ENCODE measurements at regions not wholly inside any gene's neighbourhood (a gene's known extent, or its start where the extent isn't known, plus 50 kb on each side); places are given as distances from the start of the nearest gene placed in this dataset.
"Not testable (repeated sequence)": the region's sequence is repeated elsewhere in the genome, so short reads cannot be mapped to it uniquely, and the experiment has no call there.

DNA sequence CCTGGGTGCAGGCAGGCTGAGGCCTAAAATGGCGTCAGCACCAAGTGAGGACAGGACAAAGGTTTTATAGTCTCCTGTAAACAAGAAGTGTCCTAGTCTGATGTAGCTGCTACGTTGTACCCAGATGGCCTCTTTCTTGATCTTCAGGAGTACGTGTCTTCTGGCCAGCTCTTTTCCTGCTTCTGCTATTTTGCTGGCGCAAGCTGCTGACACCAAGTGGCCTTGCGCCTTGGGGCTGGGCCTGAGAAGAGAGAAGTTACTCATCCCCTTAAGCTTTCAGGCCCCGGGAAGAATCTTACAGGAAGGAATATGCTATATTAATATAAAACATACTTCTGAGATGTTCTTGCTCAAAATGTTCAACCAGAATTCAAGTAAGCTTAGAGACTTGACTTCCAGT, 605.2 kb downstream of the GALC start:
- TF ChIP-seq, protein P1, sequence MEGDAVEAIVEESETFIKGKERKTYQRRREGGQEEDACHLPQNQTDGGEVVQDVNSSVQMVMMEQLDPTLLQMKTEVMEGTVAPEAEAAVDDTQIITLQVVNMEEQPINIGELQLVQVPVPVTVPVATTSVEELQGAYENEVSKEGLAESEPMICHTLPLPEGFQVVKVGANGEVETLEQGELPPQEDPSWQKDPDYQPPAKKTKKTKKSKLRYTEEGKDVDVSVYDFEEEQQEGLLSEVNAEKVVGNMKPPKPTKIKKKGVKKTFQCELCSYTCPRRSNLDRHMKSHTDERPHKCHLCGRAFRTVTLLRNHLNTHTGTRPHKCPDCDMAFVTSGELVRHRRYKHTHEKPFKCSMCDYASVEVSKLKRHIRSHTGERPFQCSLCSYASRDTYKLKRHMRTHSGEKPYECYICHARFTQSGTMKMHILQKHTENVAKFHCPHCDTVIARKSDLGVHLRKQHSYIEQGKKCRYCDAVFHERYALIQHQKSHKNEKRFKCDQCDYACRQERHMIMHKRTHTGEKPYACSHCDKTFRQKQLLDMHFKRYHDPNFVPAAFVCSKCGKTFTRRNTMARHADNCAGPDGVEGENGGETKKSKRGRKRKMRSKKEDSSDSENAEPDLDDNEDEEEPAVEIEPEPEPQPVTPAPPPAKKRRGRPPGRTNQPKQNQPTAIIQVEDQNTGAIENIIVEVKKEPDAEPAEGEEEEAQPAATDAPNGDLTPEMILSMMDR (IDR thresholded peaks at IDR 0.05; ENCODE audit: unreplicated experiment), result no peak
- peaks cover 11% of the 10 kb centered on the region for H3K4me1 Mint-ChIP-seq (ENCODE audit: unreplicated experiment)
- DNase-seq (ENCODE audit: low spot score), result no peak
- no peak overlapping the region for H3K27ac Mint-ChIP-seq (ENCODE audit: unreplicated experiment)
- H3K4me3 Mint-ChIP-seq (ENCODE audit: unreplicated experiment), result no peak overlapping the region
- no peaks in the 10 kb centered on the region for H3K36me3 Mint-ChIP-seq (ENCODE audit: low read depth, unreplicated experiment)
- H3K27me3 Mint-ChIP-seq (ENCODE audit: unreplicated experiment), result peaks cover 1% of the 10 kb centered on the region
- no peaks in the 10 kb centered on the region for H3K9me3 Mint-ChIP-seq (ENCODE audit: unreplicated experiment)

DNA sequence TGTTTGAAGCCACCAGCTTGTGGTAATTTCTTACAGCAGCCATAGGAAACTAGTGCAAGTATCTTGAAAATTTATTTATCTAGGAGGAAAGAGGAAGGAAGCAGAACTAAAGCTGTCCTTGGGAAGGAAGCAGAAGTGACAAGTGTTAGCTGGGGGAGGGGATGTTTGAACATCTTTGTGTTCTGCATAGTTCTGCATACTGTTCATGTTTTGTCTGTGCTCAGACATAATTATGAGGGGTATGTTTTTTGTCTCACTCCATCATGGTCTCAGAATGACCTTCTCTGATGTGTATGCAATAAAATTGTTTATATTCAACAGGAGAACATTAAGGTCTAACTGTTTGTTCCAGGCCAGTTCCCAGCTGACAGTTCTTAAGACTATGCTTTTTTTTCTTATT, 606.5 kb downstream of the GALC start:
- TF ChIP-seq, protein P1 (IDR thresholded peaks at IDR 0.05; ENCODE audit: unreplicated experiment), result no peak
- H3K4me1 Mint-ChIP-seq (ENCODE audit: unreplicated experiment), result peaks cover 11% of the 10 kb centered on the region
- DNase-seq (ENCODE audit: low spot score), result no peak
- no peaks in the 10 kb centered on the region for H3K36me3 Mint-ChIP-seq (ENCODE audit: low read depth, unreplicated experiment)
- no peaks in the 10 kb centered on the region for H3K9me3 Mint-ChIP-seq (ENCODE audit: unreplicated experiment)
- no peak overlapping the region for H3K4me3 Mint-ChIP-seq (ENCODE audit: unreplicated experiment)
- H3K27me3 Mint-ChIP-seq (ENCODE audit: unreplicated experiment), result peaks cover 1% of the 10 kb centered on the region
- H3K27ac Mint-ChIP-seq (ENCODE audit: unreplicated experiment), result no peak overlapping the region

DNA sequence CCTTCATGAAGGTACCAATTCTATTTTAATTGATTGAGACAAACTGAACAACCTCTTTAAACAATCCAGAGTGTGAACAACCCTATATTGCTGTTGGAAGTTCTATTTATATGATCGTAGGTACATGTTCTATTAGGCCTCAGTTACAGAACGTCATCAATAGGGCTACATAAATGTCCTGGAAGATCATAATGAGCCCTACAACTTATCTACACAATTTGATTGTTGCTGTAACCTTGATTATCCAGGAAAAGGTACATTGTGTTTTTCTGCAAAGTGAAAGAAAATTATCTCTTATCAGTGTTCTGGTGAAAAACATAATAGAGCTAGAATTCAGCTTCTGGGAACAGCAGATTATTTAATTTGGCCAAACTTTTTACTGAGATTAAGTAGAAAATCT, 612.9 kb downstream of the GALC start:
- H3K36me3 Mint-ChIP-seq (ENCODE audit: low read depth, unreplicated experiment), result no peaks in the 10 kb centered on the region
- H3K27me3 Mint-ChIP-seq (ENCODE audit: unreplicated experiment), result no peaks in the 10 kb centered on the region
- DNase-seq (ENCODE audit: low spot score), result no peak
- no peak overlapping the region for H3K4me3 Mint-ChIP-seq (ENCODE audit: unreplicated experiment)
- no peaks in the 10 kb centered on the region for H3K9me3 Mint-ChIP-seq (ENCODE audit: unreplicated experiment)
- TF ChIP-seq, protein P1 (IDR thresholded peaks at IDR 0.05; ENCODE audit: unreplicated experiment), result no peak
- H3K4me1 Mint-ChIP-seq (ENCODE audit: unreplicated experiment), result no peaks in the 10 kb centered on the region
- H3K27ac Mint-ChIP-seq (ENCODE audit: unreplicated experiment), result no peak overlapping the region

DNA sequence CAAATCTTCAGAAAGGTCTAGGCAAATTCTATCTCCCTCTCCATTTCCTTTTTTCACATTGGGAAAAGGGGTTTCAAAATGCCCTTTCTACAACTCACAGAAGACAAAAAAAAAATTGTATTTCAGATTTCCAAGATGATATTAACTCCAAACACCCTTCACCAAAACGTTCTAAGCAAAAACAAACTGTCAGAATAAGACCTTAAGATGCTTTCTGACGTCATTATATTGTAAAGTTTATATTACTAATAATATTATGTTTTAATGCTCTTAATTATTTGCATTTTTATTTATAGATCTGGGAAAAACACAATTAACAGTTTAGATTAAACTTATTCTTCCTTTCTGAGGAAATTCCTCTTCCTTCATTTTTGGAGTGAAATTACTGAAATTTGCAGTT, 624.2 kb downstream of the GALC start:
- no peaks in the 10 kb centered on the region for H3K4me1 Mint-ChIP-seq (ENCODE audit: unreplicated experiment)
- DNase-seq (ENCODE audit: low spot score), result no peak
- H3K27ac Mint-ChIP-seq (ENCODE audit: unreplicated experiment), result no peak overlapping the region
- TF ChIP-seq, protein P1 (IDR thresholded peaks at IDR 0.05; ENCODE audit: unreplicated experiment), result no peak
- H3K36me3 Mint-ChIP-seq (ENCODE audit: low read depth, unreplicated experiment), result no peaks in the 10 kb centered on the region
- H3K9me3 Mint-ChIP-seq (ENCODE audit: unreplicated experiment), result no peaks in the 10 kb centered on the region
- H3K27me3 Mint-ChIP-seq (ENCODE audit: unreplicated experiment), result no peaks in the 10 kb centered on the region
- no peak overlapping the region for H3K4me3 Mint-ChIP-seq (ENCODE audit: unreplicated experiment)

DNA sequence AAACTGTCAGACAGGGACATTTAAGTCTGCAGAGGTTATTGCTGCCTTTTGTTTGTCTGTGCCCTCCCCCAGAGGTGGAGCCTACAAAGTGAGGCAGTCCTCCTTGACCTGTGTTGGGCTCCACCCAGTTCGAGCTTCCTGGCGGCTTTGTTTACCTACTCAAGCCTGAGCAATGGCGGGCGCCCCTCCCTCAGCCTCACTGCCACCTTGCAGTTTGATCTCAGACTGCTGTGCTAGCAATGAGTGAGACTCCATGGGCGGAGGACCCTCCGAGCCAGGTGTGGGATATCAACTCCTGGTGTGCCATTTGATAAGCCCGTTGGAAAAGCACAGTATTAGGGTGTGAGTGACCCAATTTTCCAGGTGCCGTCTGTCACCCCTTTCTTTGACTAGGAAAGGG, 632.7 kb downstream of the GALC start:
- not testable (repeated sequence) for H3K4me1 Mint-ChIP-seq (ENCODE audit: unreplicated experiment); H3K27ac Mint-ChIP-seq (ENCODE audit: unreplicated experiment); H3K27me3 Mint-ChIP-seq (ENCODE audit: unreplicated experiment); H3K9me3 Mint-ChIP-seq (ENCODE audit: unreplicated experiment); DNase-seq (ENCODE audit: low spot score); H3K4me3 Mint-ChIP-seq (ENCODE audit: unreplicated experiment); H3K36me3 Mint-ChIP-seq (ENCODE audit: low read depth, unreplicated experiment)

DNA sequence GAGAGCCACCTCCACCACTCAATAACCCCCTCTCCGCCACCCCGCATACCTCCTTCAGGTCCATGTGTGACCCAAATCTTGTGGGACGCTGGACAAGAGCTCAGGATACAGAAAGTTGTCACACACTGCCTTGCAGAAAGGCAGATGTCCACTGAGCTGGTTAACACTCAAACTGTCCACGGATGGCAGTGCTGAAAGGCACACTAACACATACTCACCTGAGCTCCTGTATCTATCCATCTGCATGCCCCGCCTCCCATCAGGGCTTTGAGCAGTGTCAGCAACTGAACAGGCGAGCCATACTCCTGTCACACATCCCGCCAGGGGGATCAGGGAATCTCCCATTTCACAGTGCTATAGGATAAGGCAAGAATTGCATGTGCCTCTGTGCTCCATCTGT, 642.0 kb downstream of the GALC start:
- H3K27ac Mint-ChIP-seq (ENCODE audit: unreplicated experiment), result no peak overlapping the region
- no peak overlapping the region for H3K4me3 Mint-ChIP-seq (ENCODE audit: unreplicated experiment)
- DNase-seq (ENCODE audit: low spot score), result no peak
- TF ChIP-seq, protein P1 (IDR thresholded peaks at IDR 0.05; ENCODE audit: unreplicated experiment), result no peak
- H3K36me3 Mint-ChIP-seq (ENCODE audit: low read depth, unreplicated experiment), result no peaks in the 10 kb centered on the region
- no peaks in the 10 kb centered on the region for H3K9me3 Mint-ChIP-seq (ENCODE audit: unreplicated experiment)
- H3K4me1 Mint-ChIP-seq (ENCODE audit: unreplicated experiment), result no peaks in the 10 kb centered on the region
- H3K27me3 Mint-ChIP-seq (ENCODE audit: unreplicated experiment), result no peaks in the 10 kb centered on the region
